HEK293 (cell line): ENCODE measurements at regions not wholly inside any gene's neighbourhood (a gene's known extent, or its start where the extent isn't known, plus 50 kb on each side); places are given as distances from the start of the nearest gene placed in this dataset.

Experiments used
- CTCF ChIA-PET: fragments of 350-600 bp; formaldehyde crosslinking; extraction: SDS; loops from one replicate; lab custom pipeline; 2021; ENCODE audit warnings: antibody characterized with exemption; lab: Yijun Ruan, JAX
- POLR2A ChIA-PET: fragments of 300-600 bp; formaldehyde crosslinking; extraction: SDS; loops from one replicate; lab custom pipeline; 2020; ENCODE audit warnings: antibody characterized with exemption, inconsistent platforms; lab: Yijun Ruan, JAX
- H3K27ac ChIP-seq: fragments of 200-500 bp; sonication (Bioruptor generic); 2 replicates; pipeline ENCODE4 v1.5.1; 2014; ENCODE audit warnings: low read depth, low read length, control low read depth, inconsistent platforms; ENCODE audit errors: extremely low read depth
- H3K36me3 ChIP-seq, 2 experiments: fragments of 200-500 bp in 1 of 2; sonication (Bioruptor generic) in 1 of 2; 1 replicate in 1 of 2; 2 replicates in 1 of 2; pipeline ENCODE4 v1.5.1; 2014 to 2017; ENCODE audit warnings: inconsistent platforms in 2 of 2, low read length in 2 of 2; ENCODE audit not compliant: control insufficient read depth in 2 of 2, insufficient read depth in 1 of 2
- H3K4me1 ChIP-seq: fragments of 200-500 bp; sonication (Bioruptor generic); 2 replicates; pipeline ENCODE4 v1.5.1; 2014; ENCODE audit warnings: mild to moderate bottlenecking, low read length, inconsistent platforms; ENCODE audit not compliant: control insufficient read depth, insufficient read depth
- H3K4me3 ChIP-seq: 2 replicates; pipeline ENCODE4 v1.5.1; 2011; ENCODE audit warnings: low read depth, mild to moderate bottlenecking, control low read depth, low read length, moderate library complexity
- H3K9me3 ChIP-seq: fragments of 200-500 bp; sonication (Bioruptor generic); 2 replicates; pipeline ENCODE4 v1.5.1; 2014; ENCODE audit warnings: low read depth, low read length, inconsistent platforms; ENCODE audit not compliant: control insufficient read depth, insufficient read depth
- BCL11B ChIP-seq: fragments of 450-650 bp; formaldehyde crosslinking; IDR thresholded peaks from 2 replicates; pipeline ENCODE4 v1.5.1; 2016; ENCODE audit warnings: low read depth, missing biosample characterization, missing genetic modification characterization
- GLI4 ChIP-seq: fragments of 450-650 bp; formaldehyde crosslinking; IDR thresholded peaks from 2 replicates; pipeline ENCODE4 v1.5.1; 2016; ENCODE audit warnings: missing biosample characterization, missing genetic modification characterization
- GLIS1 ChIP-seq: fragments of 450-650 bp; formaldehyde crosslinking; IDR thresholded peaks from 2 replicates; pipeline ENCODE4 v1.5.1; 2016; ENCODE audit warnings: missing biosample characterization, missing genetic modification characterization
- KLF1 ChIP-seq: fragments of 450-650 bp; formaldehyde crosslinking; IDR thresholded peaks from 2 replicates; pipeline ENCODE4 v1.5.1; 2016; ENCODE audit warnings: missing biosample characterization, missing genetic modification characterization
- KLF9 ChIP-seq: fragments of 450-650 bp; formaldehyde crosslinking; IDR thresholded peaks from 2 replicates; pipeline ENCODE4 v1.5.1; 2016; ENCODE audit warnings: missing biosample characterization, missing genetic modification characterization, low read depth
- OSR2 ChIP-seq: fragments of 450-650 bp; formaldehyde crosslinking; IDR thresholded peaks from 2 replicates; pipeline ENCODE4 v1.5.1; 2016; ENCODE audit warnings: missing biosample characterization, missing genetic modification characterization
- RBAK ChIP-seq: fragments of 450-650 bp; formaldehyde crosslinking; IDR thresholded peaks from 2 replicates; pipeline ENCODE4 v1.5.1; 2016; ENCODE audit warnings: missing biosample characterization, missing genetic modification characterization
- SCRT2 ChIP-seq: fragments of 450-650 bp; formaldehyde crosslinking; IDR thresholded peaks from 2 replicates; pipeline ENCODE4 v1.5.1; 2016; ENCODE audit warnings: missing biosample characterization, missing genetic modification characterization
- ZBTB11 ChIP-seq: fragments of 450-650 bp; formaldehyde crosslinking; conservative IDR thresholded peaks from 2 replicates; pipeline ENCODE4 v1.5.1; 2016; ENCODE audit warnings: low read depth, missing biosample characterization, missing genetic modification characterization
- ZBTB26 ChIP-seq: fragments of 450-650 bp; formaldehyde crosslinking; optimal IDR thresholded peaks from 2 replicates; pipeline ENCODE3; 2016; ENCODE audit warnings: missing biosample characterization, mild to moderate bottlenecking, missing genetic modification characterization
- ZBTB6 ChIP-seq: fragments of 450-650 bp; formaldehyde crosslinking; IDR thresholded peaks from 2 replicates; pipeline ENCODE4 v1.5.1; 2017; ENCODE audit warnings: missing biosample characterization, missing genetic modification characterization
- ZBTB8A ChIP-seq: fragments of 450-650 bp; formaldehyde crosslinking; IDR thresholded peaks from 2 replicates; pipeline ENCODE4 v1.5.1; 2016; ENCODE audit warnings: missing biosample characterization, missing genetic modification characterization
- ZIC2 ChIP-seq: fragments of 450-650 bp; formaldehyde crosslinking; IDR thresholded peaks from 2 replicates; pipeline ENCODE4 v1.5.1; 2016; ENCODE audit warnings: missing biosample characterization, missing genetic modification characterization
- ZNF10 ChIP-seq: fragments of 450-650 bp; formaldehyde crosslinking; IDR thresholded peaks from 2 replicates; pipeline ENCODE4 v1.5.1; 2017; ENCODE audit warnings: missing biosample characterization, missing genetic modification characterization
- ZNF140 ChIP-seq: fragments of 450-650 bp; formaldehyde crosslinking; IDR thresholded peaks from 2 replicates; pipeline ENCODE4 v1.5.1; 2016; ENCODE audit warnings: missing biosample characterization, missing genetic modification characterization
- ZNF280D ChIP-seq: fragments of 450-650 bp; formaldehyde crosslinking; IDR thresholded peaks from 2 replicates; pipeline ENCODE4 v1.5.1; 2016; ENCODE audit warnings: missing biosample characterization, missing genetic modification characterization
- ZNF350 ChIP-seq: fragments of 450-650 bp; formaldehyde crosslinking; IDR thresholded peaks from 2 replicates; pipeline ENCODE4 v1.5.0; 2017; ENCODE audit warnings: missing biosample characterization, mild to moderate bottlenecking, missing genetic modification characterization
- ZNF404 ChIP-seq: fragments of 450-650 bp; formaldehyde crosslinking; IDR thresholded peaks from 2 replicates; pipeline ENCODE4 v1.5.1; 2017; ENCODE audit warnings: missing biosample characterization, missing genetic modification characterization
- ZNF433 ChIP-seq: fragments of 450-650 bp; formaldehyde crosslinking; IDR thresholded peaks from 2 replicates; pipeline ENCODE4 v1.5.1; 2016; ENCODE audit warnings: missing biosample characterization, missing genetic modification characterization, low read depth
- ZNF548 ChIP-seq: fragments of 450-650 bp; formaldehyde crosslinking; IDR thresholded peaks from 2 replicates; pipeline ENCODE4 v1.5.1; 2016; ENCODE audit warnings: missing biosample characterization, missing genetic modification characterization
- ZNF549 ChIP-seq: fragments of 450-650 bp; IDR thresholded peaks from 2 replicates; pipeline ENCODE4 v1.5.1; 2018; ENCODE audit warnings: missing biosample characterization, missing genetic modification characterization, mild to moderate bottlenecking, inconsistent platforms, moderate library complexity
- ZNF624 ChIP-seq: fragments of 450-650 bp; formaldehyde crosslinking; IDR thresholded peaks from 2 replicates; pipeline ENCODE4 v1.5.1; 2017; ENCODE audit warnings: missing biosample characterization, missing genetic modification characterization
- ZNF654 ChIP-seq: fragments of 450-650 bp; formaldehyde crosslinking; IDR thresholded peaks from 2 replicates; pipeline ENCODE4 v1.5.1; 2016; ENCODE audit warnings: low read depth, missing biosample characterization, missing genetic modification characterization
- TF ChIP-seq, protein P1 (sequence below): fragments of 450-650 bp; formaldehyde crosslinking; IDR thresholded peaks from 2 replicates; pipeline ENCODE4 v1.5.1; 2016; ENCODE audit warnings: missing biosample characterization, missing genetic modification characterization

- TF ChIP-seq ZBTB26 (tag by site-specific recombination) (no peak), SCRT2 (tag by site-specific recombination) (no peak), ZNF140 (no peak), GLIS1 (tag by site-specific recombination) (no peak), ZNF280D (no peak), ZNF624 (tag by site-specific recombination) (no peak), ZNF10 (no peak)
- TF ChIP-seq, protein P1, sequence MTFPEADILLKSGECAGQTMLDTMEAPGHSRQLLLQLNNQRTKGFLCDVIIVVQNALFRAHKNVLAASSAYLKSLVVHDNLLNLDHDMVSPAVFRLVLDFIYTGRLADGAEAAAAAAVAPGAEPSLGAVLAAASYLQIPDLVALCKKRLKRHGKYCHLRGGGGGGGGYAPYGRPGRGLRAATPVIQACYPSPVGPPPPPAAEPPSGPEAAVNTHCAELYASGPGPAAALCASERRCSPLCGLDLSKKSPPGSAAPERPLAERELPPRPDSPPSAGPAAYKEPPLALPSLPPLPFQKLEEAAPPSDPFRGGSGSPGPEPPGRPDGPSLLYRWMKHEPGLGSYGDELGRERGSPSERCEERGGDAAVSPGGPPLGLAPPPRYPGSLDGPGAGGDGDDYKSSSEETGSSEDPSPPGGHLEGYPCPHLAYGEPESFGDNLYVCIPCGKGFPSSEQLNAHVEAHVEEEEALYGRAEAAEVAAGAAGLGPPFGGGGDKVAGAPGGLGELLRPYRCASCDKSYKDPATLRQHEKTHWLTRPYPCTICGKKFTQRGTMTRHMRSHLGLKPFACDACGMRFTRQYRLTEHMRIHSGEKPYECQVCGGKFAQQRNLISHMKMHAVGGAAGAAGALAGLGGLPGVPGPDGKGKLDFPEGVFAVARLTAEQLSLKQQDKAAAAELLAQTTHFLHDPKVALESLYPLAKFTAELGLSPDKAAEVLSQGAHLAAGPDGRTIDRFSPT: no peak
These were observed 267.2 kb downstream of the ENGASE start (continued) for GRCh38 chr17:79341816-79342215.

GRCh38 chr17:79341222-79341780, 266.7 kb downstream of the ENGASE start:
- TF ChIP-seq ZBTB8A (tag by site-specific recombination): no peak
- no peak for TF ChIP-seq ZNF404 (tag by site-specific recombination)
- no peak for TF ChIP-seq OSR2 (tag by site-specific recombination)
- TF ChIP-seq RBAK: no peak
- no peak for TF ChIP-seq KLF1 (tag by site-specific recombination)
- no peak for TF ChIP-seq ZNF654 (tag by site-specific recombination)
- TF ChIP-seq GLIS1 (tag by site-specific recombination): peak; percentile 99
- no peak for TF ChIP-seq ZNF548 (tag by site-specific recombination)
- no peak for TF ChIP-seq ZNF433
- TF ChIP-seq ZBTB6: no peak
- no peak for TF ChIP-seq KLF9 (tag by site-specific recombination)
- no peak for TF ChIP-seq ZNF350
- peak; percentile 33; the same call in 1 of the 2 replicates for TF ChIP-seq ZIC2 (tag by site-specific recombination)
- TF ChIP-seq ZBTB11 (tag by site-specific recombination): no peak
- no peak for TF ChIP-seq ZNF549 (tag by site-specific recombination)
- TF ChIP-seq GLI4 (tag by site-specific recombination): no peak
- TF ChIP-seq BCL11B (tag by site-specific recombination): no peak
- H3K27ac ChIP-seq: no peak overlapping the region
- ChIA-PET POLR2A (no interaction called here), CTCF (interaction anchor here (0.7 kb wide), 1 partner anchor 50 kb away, joined by 4 read pairs; no protein-coding TSS in a partner anchor)
- no peaks in the 10 kb centered on the region for H3K4me1 ChIP-seq
- H3K36me3 ChIP-seq: no peaks in the 10 kb centered on the region
- H3K9me3 ChIP-seq: peaks cover 5% of the 10 kb centered on the region; the same call in 1 of the 2 replicates
- no peak overlapping the region for H3K4me3 ChIP-seq
